T-helper 1 cell treated with Interleukin-12 subunit alpha and Interleukin-12 subunit beta and Interleukin-4 antibody, amounts not matched to agents 30 μg/mL and 1 μg/mL, for 36 hours (primary cell): ENCODE measurements at regions not wholly inside any gene's neighbourhood (a gene's known extent, or its start where the extent isn't known, plus 50 kb on each side); places are given as distances from the start of the nearest gene placed in this dataset.

Experiments
- H3K27ac Mint-ChIP-seq: one replicate; pipeline ENCODE4 v1.8.0; 2021; ENCODE audit warnings: mild to moderate bottlenecking, mixed read lengths
- H3K27me3 Mint-ChIP-seq: one replicate; pipeline ENCODE4 v1.8.0; 2021; ENCODE audit warnings: low read depth, mixed read lengths
- H3K36me3 Mint-ChIP-seq: one replicate; pipeline ENCODE4 v1.8.0; 2021; ENCODE audit warnings: low read depth, mixed read lengths
- H3K4me1 Mint-ChIP-seq: one replicate; pipeline ENCODE4 v1.8.0; 2021; ENCODE audit warnings: low read depth, mixed read lengths
- H3K4me3 Mint-ChIP-seq: one replicate; pipeline ENCODE4 v1.8.0; 2021; ENCODE audit warnings: mild to moderate bottlenecking, moderate library complexity, mixed read lengths
- H3K9me3 Mint-ChIP-seq: one replicate; pipeline ENCODE4 v1.8.0; 2021; ENCODE audit warnings: mixed read lengths

GRCh38 chr5:164203581-164204225 is 698.3 kb downstream of the MAT2B start:
- Mint-ChIP-seq H3K4me3 (no peak overlapping the region), H3K27ac (no peak overlapping the region), H3K27me3 (no peaks in the 10 kb centered on the region), H3K9me3 (no peaks in the 10 kb centered on the region), H3K4me1 (no peaks in the 10 kb centered on the region), H3K36me3 (no peaks in the 10 kb centered on the region)

- Mint-ChIP-seq H3K9me3 (no peaks in the 10 kb centered on the region), H3K27me3 (no peaks in the 10 kb centered on the region), H3K36me3 (no peaks in the 10 kb centered on the region), H3K4me1 (no peaks in the 10 kb centered on the region), H3K4me3 (no peak overlapping the region), H3K27ac (no peak overlapping the region)
Measured at GRCh38 chr5:164204338-164204946, 699.0 kb downstream of the MAT2B start.

GRCh38 chr5:164206196-164206595 is 700.8 kb downstream of the MAT2B start:
- H3K4me1 Mint-ChIP-seq, result no peaks in the 10 kb centered on the region
- no peak overlapping the region for H3K27ac Mint-ChIP-seq
- no peaks in the 10 kb centered on the region for H3K36me3 Mint-ChIP-seq
- no peaks in the 10 kb centered on the region for H3K9me3 Mint-ChIP-seq
- H3K27me3 Mint-ChIP-seq, result no peaks in the 10 kb centered on the region
- H3K4me3 Mint-ChIP-seq, result no peak overlapping the region

DNA sequence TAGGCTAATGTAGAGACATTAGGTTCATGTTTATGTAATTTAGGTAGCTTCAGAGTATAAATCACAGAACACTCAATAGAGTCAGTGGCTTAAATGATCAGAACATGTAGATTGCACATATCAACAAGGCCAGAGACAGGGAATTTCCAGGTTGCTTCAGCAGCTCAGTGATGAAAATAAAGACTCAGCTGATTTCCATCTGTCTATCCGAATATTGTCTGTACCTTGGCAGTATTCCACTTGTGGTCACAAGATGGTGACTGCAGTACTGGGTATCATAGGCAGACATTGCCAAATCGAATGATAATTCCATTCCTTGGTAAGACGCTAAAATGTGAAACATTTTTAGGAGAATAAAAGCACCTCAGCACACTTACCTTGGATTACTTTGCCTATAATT is 702.2 kb downstream of the MAT2B start:
- no peak overlapping the region for H3K4me3 Mint-ChIP-seq
- H3K27ac Mint-ChIP-seq, result no peak overlapping the region
- H3K9me3 Mint-ChIP-seq, result no peaks in the 10 kb centered on the region
- no peaks in the 10 kb centered on the region for H3K36me3 Mint-ChIP-seq
- no peaks in the 10 kb centered on the region for H3K4me1 Mint-ChIP-seq
- H3K27me3 Mint-ChIP-seq, result no peaks in the 10 kb centered on the region

DNA sequence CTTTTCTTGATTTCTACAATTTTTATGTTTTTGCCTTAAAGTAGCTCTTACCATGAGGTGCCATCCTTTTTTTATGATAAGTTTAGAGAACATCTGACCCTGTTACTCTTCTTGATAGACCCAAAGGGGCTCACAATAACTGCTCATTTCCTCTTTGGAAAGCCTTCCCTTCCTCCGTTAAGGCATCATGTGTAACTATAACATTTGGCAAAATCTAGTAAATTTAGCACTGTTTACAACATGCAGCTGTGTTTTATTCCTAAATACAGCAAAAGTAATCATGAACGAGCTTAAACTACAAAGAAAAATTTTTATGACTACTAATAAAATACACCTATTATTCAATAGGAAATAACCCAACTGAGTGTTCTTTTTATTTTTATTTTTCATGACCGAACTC is 705.1 kb downstream of the MAT2B start:
- no peak overlapping the region for H3K4me3 Mint-ChIP-seq
- no peaks in the 10 kb centered on the region for H3K4me1 Mint-ChIP-seq
- no peaks in the 10 kb centered on the region for H3K9me3 Mint-ChIP-seq
- H3K36me3 Mint-ChIP-seq, result no peaks in the 10 kb centered on the region
- H3K27me3 Mint-ChIP-seq, result no peaks in the 10 kb centered on the region
- no peak overlapping the region for H3K27ac Mint-ChIP-seq

- Mint-ChIP-seq H3K27ac (no peak overlapping the region), H3K4me3 (no peak overlapping the region), H3K36me3 (no peaks in the 10 kb centered on the region), H3K4me1 (no peaks in the 10 kb centered on the region), H3K27me3 (no peaks in the 10 kb centered on the region), H3K9me3 (no peaks in the 10 kb centered on the region)
Measured at GRCh38 chr5:164214698-164215097, 709.3 kb downstream of the MAT2B start.

DNA sequence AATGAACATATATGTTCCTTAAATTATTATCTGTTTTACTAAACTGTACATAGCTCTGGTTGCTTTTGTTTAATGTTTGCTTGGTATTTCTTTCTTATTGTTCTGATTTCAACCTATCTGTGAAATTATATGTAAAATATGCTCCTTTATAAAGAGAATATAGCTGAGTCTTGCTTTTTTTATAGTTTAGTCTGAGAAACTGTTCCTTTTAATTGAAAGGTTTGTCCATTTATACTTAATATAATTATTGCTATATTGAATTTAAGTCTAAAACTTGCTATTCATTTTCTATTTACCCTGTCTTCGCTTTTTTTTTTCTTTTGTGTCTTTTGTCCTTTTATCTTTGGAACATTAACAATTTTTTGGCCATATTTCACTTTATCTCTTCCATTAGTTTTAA is 712.0 kb downstream of the MAT2B start:
- Mint-ChIP-seq H3K4me3 (no peak overlapping the region), H3K4me1 (no peaks in the 10 kb centered on the region), H3K27me3 (no peaks in the 10 kb centered on the region), H3K27ac (no peak overlapping the region), H3K36me3 (no peaks in the 10 kb centered on the region), H3K9me3 (no peaks in the 10 kb centered on the region)

DNA sequence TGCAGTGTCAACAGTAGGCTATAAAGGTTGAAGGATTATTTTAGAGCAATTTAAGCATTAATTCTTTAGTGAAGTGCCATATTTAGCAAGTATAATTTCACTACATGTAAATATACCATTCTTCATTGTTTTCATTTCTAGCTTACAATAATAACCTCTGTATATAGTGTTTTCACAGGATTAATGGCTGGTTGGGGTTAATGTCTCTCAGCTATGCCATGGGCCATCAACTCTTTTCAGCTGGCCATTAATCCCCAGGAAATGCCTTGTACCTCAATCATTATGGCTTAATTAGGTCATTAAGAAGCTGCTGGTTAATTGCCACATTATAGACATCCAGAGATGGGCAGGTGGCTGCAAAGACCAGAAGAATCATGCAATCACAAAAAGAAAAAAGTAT is 715.1 kb downstream of the MAT2B start:
- no peaks in the 10 kb centered on the region for H3K9me3 Mint-ChIP-seq
- no peaks in the 10 kb centered on the region for H3K4me1 Mint-ChIP-seq
- H3K36me3 Mint-ChIP-seq, result no peaks in the 10 kb centered on the region
- no peak overlapping the region for H3K27ac Mint-ChIP-seq
- H3K27me3 Mint-ChIP-seq, result no peaks in the 10 kb centered on the region
- H3K4me3 Mint-ChIP-seq, result no peak overlapping the region

- Mint-ChIP-seq H3K4me3 (no peak overlapping the region), H3K27me3 (no peaks in the 10 kb centered on the region), H3K27ac (no peak overlapping the region), H3K9me3 (no peaks in the 10 kb centered on the region), H3K4me1 (no peaks in the 10 kb centered on the region), H3K36me3 (no peaks in the 10 kb centered on the region)
Measured at GRCh38 chr5:164224236-164224635, 718.8 kb downstream of the MAT2B start.

GRCh38 chr5:164224772-164225171 is 719.4 kb downstream of the MAT2B start:
- Mint-ChIP-seq H3K4me3 (no peak overlapping the region), H3K27ac (no peak overlapping the region), H3K9me3 (no peaks in the 10 kb centered on the region), H3K4me1 (no peaks in the 10 kb centered on the region), H3K27me3 (no peaks in the 10 kb centered on the region), H3K36me3 (no peaks in the 10 kb centered on the region)

- Mint-ChIP-seq H3K4me1 (no peaks in the 10 kb centered on the region), H3K36me3 (no peaks in the 10 kb centered on the region), H3K4me3 (no peak overlapping the region), H3K27me3 (no peaks in the 10 kb centered on the region), H3K9me3 (no peaks in the 10 kb centered on the region), H3K27ac (no peak overlapping the region)
Measured at GRCh38 chr5:164230341-164230740, 724.9 kb downstream of the MAT2B start.

DNA sequence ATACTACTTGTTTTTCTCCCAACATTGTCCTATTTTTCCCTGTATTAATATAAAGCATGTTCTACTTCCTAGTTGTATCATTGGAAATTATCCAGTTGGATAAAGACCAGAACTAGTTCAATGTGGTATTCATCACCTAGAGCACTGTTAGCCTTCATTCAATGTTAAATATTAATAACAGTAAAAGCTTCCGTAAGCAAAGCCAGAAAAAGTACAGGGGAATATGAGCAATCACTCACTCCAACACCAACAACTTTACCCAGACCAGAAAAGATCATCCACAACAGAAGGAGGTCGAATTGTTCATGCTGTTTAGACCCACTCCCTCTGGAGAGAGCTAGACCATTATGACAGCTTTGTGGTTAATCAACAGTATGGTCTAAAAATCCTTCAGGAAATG is 728.4 kb downstream of the MAT2B start:
- Mint-ChIP-seq H3K36me3 (no peaks in the 10 kb centered on the region), H3K27ac (no peak overlapping the region), H3K27me3 (no peaks in the 10 kb centered on the region), H3K4me1 (no peaks in the 10 kb centered on the region), H3K9me3 (no peaks in the 10 kb centered on the region), H3K4me3 (no peak overlapping the region)

DNA sequence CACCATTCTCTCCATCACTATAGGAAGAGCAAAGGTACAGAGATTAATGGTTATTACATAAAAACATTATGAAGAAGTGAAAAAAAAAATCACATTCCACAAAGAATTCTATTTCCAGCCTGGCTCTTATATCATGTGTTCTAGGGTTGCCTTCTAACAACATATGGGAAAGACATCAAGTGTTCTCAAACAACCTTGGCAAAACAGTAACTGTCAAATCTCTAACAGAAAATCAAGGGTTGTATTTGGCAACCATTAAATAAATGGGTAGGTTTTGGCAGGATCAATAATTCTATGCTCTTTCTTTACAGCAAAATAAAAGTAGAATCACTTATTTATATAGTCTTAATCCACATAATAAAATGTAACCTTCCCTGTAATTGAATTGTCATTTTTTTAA is 728.9 kb downstream of the MAT2B start:
- Mint-ChIP-seq H3K9me3 (no peaks in the 10 kb centered on the region), H3K4me3 (no peak overlapping the region), H3K4me1 (no peaks in the 10 kb centered on the region), H3K27ac (no peak overlapping the region), H3K27me3 (no peaks in the 10 kb centered on the region), H3K36me3 (no peaks in the 10 kb centered on the region)

- no peak overlapping the region for H3K4me3 Mint-ChIP-seq
- no peaks in the 10 kb centered on the region for H3K36me3 Mint-ChIP-seq
- no peaks in the 10 kb centered on the region for H3K9me3 Mint-ChIP-seq
- H3K4me1 Mint-ChIP-seq, result no peaks in the 10 kb centered on the region
- no peaks in the 10 kb centered on the region for H3K27me3 Mint-ChIP-seq
- no peak overlapping the region for H3K27ac Mint-ChIP-seq
Measured at GRCh38 chr5:164235300-164235891, 730.0 kb downstream of the MAT2B start.

DNA sequence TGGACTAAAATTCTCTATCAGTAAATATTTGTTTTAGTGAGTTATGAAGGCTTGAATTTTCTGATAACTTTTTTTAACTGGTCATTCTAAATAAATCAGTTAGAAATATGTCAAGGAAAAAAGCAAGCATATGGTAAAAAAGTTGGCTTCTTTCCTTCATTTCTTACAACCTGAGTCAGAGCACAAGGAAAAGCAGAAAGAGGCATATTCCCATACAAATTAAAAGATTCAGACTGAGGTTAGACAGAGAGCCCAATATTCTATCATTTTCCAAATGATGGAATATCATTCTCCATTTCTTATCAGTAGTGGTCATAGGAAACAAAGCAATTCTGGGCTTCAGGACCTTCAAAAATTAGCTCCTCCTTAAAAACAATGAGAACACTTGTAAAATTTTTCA is 732.1 kb downstream of the MAT2B start:
- H3K4me1 Mint-ChIP-seq, result no peaks in the 10 kb centered on the region
- no peak overlapping the region for H3K4me3 Mint-ChIP-seq
- no peaks in the 10 kb centered on the region for H3K27me3 Mint-ChIP-seq
- no peaks in the 10 kb centered on the region for H3K36me3 Mint-ChIP-seq
- H3K9me3 Mint-ChIP-seq, result no peaks in the 10 kb centered on the region
- H3K27ac Mint-ChIP-seq, result no peak overlapping the region
